Fibroblast of lung (primary cell): ENCODE measurements at regions not wholly inside any gene's neighbourhood (a gene's known extent, or its start where the extent isn't known, plus 50 kb on each side); places are given as distances from the start of the nearest gene placed in this dataset.
A peak's percentile ranks its signal among the peaks of the same experiment; 100 is the strongest.

ENCODE experiments used
- DNase-seq, 2 donors: peaks; one replicate each; pipeline versions ENCODE4 v3.0.0 to v3.0.0-alpha.2; 2010; ENCODE audit warnings: low read depth in 2 of 2
- H2AFZ ChIP-seq: 2 replicates; pipeline ENCODE4 v1.5.1; 2012; ENCODE audit warnings: low read length, control low read depth, inconsistent platforms
- H3K27ac ChIP-seq: 2 replicates; pipeline ENCODE4 v1.5.1; 2011; ENCODE audit warnings: low read length, control low read depth; ENCODE audit not compliant: insufficient read depth
- H3K27me3 ChIP-seq: 2 replicates; pipeline ENCODE4 v1.5.1; 2011; ENCODE audit warnings: mild to moderate bottlenecking, low read length; ENCODE audit not compliant: control insufficient read depth, insufficient read depth
- H3K36me3 ChIP-seq: 2 replicates; pipeline ENCODE4 v1.5.1; 2011; ENCODE audit warnings: low read length; ENCODE audit not compliant: control insufficient read depth, insufficient read depth
- H3K4me1 ChIP-seq: 2 replicates; pipeline ENCODE4 v1.5.1; 2011; ENCODE audit warnings: low read length; ENCODE audit not compliant: control insufficient read depth, insufficient read depth; ENCODE audit errors: extremely low read depth
- H3K4me2 ChIP-seq: 2 replicates; pipeline ENCODE4 v1.5.1; 2011; ENCODE audit warnings: low read length, control low read depth; ENCODE audit not compliant: insufficient read depth; ENCODE audit errors: extremely low read depth
- H3K4me3 ChIP-seq, 4 experiments: fragments of 200-600 bp in 1 of 4; sonication (generic) in 1 of 4; replicated peaks in 1 of 4; 2 replicates each; pipeline ENCODE4 v1.5.1; 2011 to 2016; ENCODE audit warnings: low read length in 4 of 4, low read depth in 3 of 4, mild to moderate bottlenecking in 3 of 4, control low read depth in 2 of 4, inconsistent platforms in 1 of 4, mixed read lengths in 1 of 4; ENCODE audit not compliant: insufficient read depth in 1 of 4; ENCODE audit errors: control extremely low read depth in 1 of 4
- H3K79me2 ChIP-seq: 2 replicates; pipeline ENCODE4 v1.5.1; 2012; ENCODE audit warnings: mild to moderate bottlenecking, low read length, inconsistent platforms; ENCODE audit not compliant: control insufficient read depth, insufficient read depth
- H3K9ac ChIP-seq: 2 replicates; pipeline ENCODE4 v1.5.1; 2011; ENCODE audit warnings: mild to moderate bottlenecking, low read length, control low read depth; ENCODE audit not compliant: insufficient read depth
- H3K9me3 ChIP-seq: 2 replicates; pipeline ENCODE4 v1.5.1; 2012; ENCODE audit warnings: low read depth, low read length; ENCODE audit not compliant: control insufficient read depth, insufficient read depth
- H4K20me1 ChIP-seq: 2 replicates; pipeline ENCODE4 v1.5.1; 2011; ENCODE audit warnings: low read length; ENCODE audit not compliant: control insufficient read depth, insufficient read depth; ENCODE audit errors: extremely low read depth
- CTCF ChIP-seq, 2 donors: IDR thresholded peaks in 1 of 2; conservative IDR thresholded peaks in 1 of 2; 1 replicate in 1 of 2; 2 replicates in 1 of 2; pipeline ENCODE4 v1.5.1; 2011 to 2012; ENCODE audit warnings: low read length in 2 of 2, control low read depth in 1 of 2, inconsistent platforms in 1 of 2, low read depth in 1 of 2, mild to moderate bottlenecking in 1 of 2
- EZH2 ChIP-seq: IDR thresholded peaks from 2 replicates; pipeline ENCODE4 v1.5.1; 2012; ENCODE audit warnings: low read length, control low read depth, mild to moderate bottlenecking; ENCODE audit errors: missing control alignments

GRCh38 chr4:186930024-186930423, 206.4 kb upstream of the FAT1 start:
- H3K27me3 ChIP-seq = no peaks in the 10 kb centered on the region
- H4K20me1 ChIP-seq = no peaks in the 10 kb centered on the region
- no peak overlapping the region for H2AFZ ChIP-seq
- no peak overlapping the region for H3K9ac ChIP-seq
- no peaks in the 10 kb centered on the region for H3K9me3 ChIP-seq
- no peak for DNase-seq
- no peaks in the 10 kb centered on the region for H3K36me3 ChIP-seq
- no peak overlapping the region for H3K4me3 ChIP-seq
- no peak overlapping the region for H3K4me2 ChIP-seq
- no peaks in the 10 kb centered on the region for H3K79me2 ChIP-seq
- H3K4me1 ChIP-seq = peaks cover 19% of the 10 kb centered on the region
- H3K27ac ChIP-seq = no peak overlapping the region
- TF ChIP-seq CTCF (conservative IDR thresholded peaks at IDR 0.05 in 1 of 2, IDR thresholded peaks at IDR 0.05 in 1 of 2; ENCODE audit: low read depth in 1 of 2, low read length in 2 of 2) (no peak), EZH2 (no peak)

GRCh38 chr4:186931519-186931918, 207.9 kb upstream of the FAT1 start:
- no peaks in the 10 kb centered on the region for H3K9me3 ChIP-seq
- DNase-seq = peak; percentile 66 to 80

GRCh38 chr4:186932196-186932595, 208.5 kb upstream of the FAT1 start:
- no peak overlapping the region for H3K9ac ChIP-seq
- no peak overlapping the region for H2AFZ ChIP-seq
- H3K36me3 ChIP-seq = no peaks in the 10 kb centered on the region
- DNase-seq = peak in 1 of 2 donors; percentile 51
- no peaks in the 10 kb centered on the region for H3K9me3 ChIP-seq
- H3K4me3 ChIP-seq = no peak overlapping the region
- no peaks in the 10 kb centered on the region for H4K20me1 ChIP-seq
- H3K27me3 ChIP-seq = no peaks in the 10 kb centered on the region
- H3K27ac ChIP-seq = peak overlapping the region; percentile 55
- TF ChIP-seq CTCF (conservative IDR thresholded peaks at IDR 0.05 in 1 of 2, IDR thresholded peaks at IDR 0.05 in 1 of 2; ENCODE audit: low read depth in 1 of 2, low read length in 2 of 2) (no peak), EZH2 (no peak)
- peaks cover 19% of the 10 kb centered on the region for H3K4me1 ChIP-seq
- no peaks in the 10 kb centered on the region for H3K79me2 ChIP-seq
- no peak overlapping the region for H3K4me2 ChIP-seq

More at GRCh38 chr4:186931519-186931918, 207.9 kb upstream of the FAT1 start:
- Histone ChIP-seq H3K4me3 (no peak overlapping the region), H3K27me3 (no peaks in the 10 kb centered on the region), H3K27ac (no peak overlapping the region), H4K20me1 (no peaks in the 10 kb centered on the region), H3K4me2 (no peak overlapping the region), H3K9ac (no peak overlapping the region), H2AFZ (no peak overlapping the region), H3K79me2 (no peaks in the 10 kb centered on the region), H3K4me1 (peaks cover 19% of the 10 kb centered on the region), H3K36me3 (no peaks in the 10 kb centered on the region)
- no peak for TF ChIP-seq CTCF (conservative IDR thresholded peaks at IDR 0.05 in 1 of 2, IDR thresholded peaks at IDR 0.05 in 1 of 2; ENCODE audit: low read depth in 1 of 2, low read length in 2 of 2)
- TF ChIP-seq EZH2 = no peak
